ENCODE measurements at regions not wholly inside any gene's neighbourhood (a gene's known extent, or its start where the extent isn't known, plus 50 kb on each side); places are given as distances from the start of the nearest gene placed in this dataset.
"Not testable (repeated sequence)": the region's sequence is repeated elsewhere in the genome, so short reads cannot be mapped to it uniquely, and the experiment has no call there.

- DNase-seq (ENCODE audit: low read depth in 2 of 2, low spot score in 1 of 2) = no peak
Measured at GRCh38 chr3:174538151-174538550, 321.0 kb upstream of the NAALADL2 start.

GRCh38 chr3:174540116-174540908, 318.8 kb upstream of the NAALADL2 start:
- no peak for DNase-seq (ENCODE audit: low read depth in 2 of 2, low spot score in 1 of 2)

DNA sequence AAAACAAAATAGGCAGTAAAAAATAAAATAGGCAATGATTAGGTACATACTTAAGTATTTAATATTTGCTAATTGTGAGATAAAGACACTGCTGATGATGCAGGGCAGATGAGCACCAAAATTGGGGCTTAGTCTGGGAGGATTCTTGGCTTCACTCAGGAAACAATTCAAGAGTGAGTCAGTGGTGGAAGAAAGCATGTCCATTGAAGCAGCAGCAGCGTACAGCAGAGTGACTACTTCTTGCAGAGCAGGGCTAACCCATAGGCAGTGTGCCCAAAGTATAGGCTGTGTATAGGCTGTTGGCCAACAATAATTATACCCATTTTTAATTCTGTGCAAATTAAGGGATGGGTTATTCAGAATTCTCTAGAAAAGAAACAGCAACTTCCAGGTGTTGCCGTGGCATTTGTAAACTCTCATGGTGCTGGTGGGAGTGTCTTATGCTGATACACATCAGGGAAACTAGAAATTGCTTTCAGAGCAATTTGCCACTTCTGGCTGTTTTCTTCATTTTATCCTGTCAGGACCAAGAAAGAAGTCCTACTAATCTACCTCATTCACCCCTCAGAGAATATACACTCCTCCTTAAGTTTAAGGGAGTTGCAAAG, 317.3 kb upstream of the NAALADL2 start:
- no peak for DNase-seq (ENCODE audit: low read depth in 2 of 2, low spot score in 1 of 2)

DNA sequence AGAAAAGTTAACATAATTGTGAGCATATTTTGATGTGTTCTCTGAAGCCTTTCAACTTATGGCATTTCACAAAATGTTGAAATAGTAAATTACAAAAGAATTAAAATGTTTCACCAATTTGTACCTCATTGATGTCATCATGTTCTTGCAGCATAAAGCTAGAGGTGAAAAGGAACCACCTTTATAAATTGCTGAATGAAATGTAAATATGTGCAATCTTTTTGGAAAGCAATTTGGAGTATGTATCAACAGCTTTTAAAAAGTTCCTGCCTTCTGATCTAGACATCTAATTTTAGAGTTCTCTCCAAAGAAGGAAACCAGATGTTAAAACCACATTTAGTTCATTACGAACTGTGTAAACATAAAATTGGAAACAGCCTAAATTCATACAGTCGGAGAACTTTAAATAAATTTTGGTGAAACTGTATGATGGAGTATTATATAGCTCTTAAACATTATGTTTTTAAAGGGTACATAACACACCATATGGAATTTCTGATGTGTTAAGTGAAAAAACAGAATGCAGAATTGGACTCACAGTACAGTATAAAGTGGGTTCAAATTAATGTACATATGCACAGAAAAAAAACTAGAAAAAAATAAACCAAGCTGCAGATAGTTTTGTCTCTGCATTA, 311.2 kb upstream of the NAALADL2 start:
- DNase-seq (ENCODE audit: low read depth in 2 of 2, low spot score in 1 of 2) = no peak

- DNase-seq (ENCODE audit: low read depth in 2 of 2, low spot score in 1 of 2) = no peak
Measured at GRCh38 chr3:174548841-174549623, 310.1 kb upstream of the NAALADL2 start.

GRCh38 chr3:174581558-174581957, 277.6 kb upstream of the NAALADL2 start:
- DNase-seq (ENCODE audit: low read depth in 2 of 2, low spot score in 1 of 2) = no peak

- DNase-seq (ENCODE audit: low read depth in 2 of 2, low spot score in 1 of 2) = no peak
Measured at GRCh38 chr3:174583396-174583795, 275.7 kb upstream of the NAALADL2 start.

DNA sequence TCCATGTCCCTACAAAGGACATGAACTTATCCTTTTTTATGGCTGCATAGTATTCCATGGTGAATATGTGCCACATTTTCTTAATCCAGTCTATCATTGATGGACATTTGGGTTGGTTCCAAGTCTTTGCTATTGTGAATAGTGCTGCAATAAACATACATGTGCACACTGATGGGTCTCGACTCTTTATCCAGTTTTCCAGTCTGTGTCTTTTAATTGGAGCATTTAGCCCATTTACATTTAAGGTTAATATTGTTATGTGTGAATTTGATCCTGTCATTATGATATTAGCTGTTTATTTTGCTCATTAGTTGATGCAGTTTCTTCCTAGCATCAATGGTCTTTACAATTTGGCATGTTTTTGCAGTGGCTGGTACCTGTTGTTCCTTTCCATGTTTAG, 272.0 kb upstream of the NAALADL2 start:
- DNase-seq (ENCODE audit: low read depth in 2 of 2, low spot score in 1 of 2) = not testable (repeated sequence)

- no peak for DNase-seq (ENCODE audit: low read depth in 2 of 2, low spot score in 1 of 2)
Measured at GRCh38 chr3:174596447-174596982, 262.6 kb upstream of the NAALADL2 start.

- no peak for DNase-seq (ENCODE audit: low read depth in 2 of 2, low spot score in 1 of 2)
Measured at GRCh38 chr3:174598885-174599439, 260.2 kb upstream of the NAALADL2 start.

- DNase-seq (ENCODE audit: low read depth in 2 of 2, low spot score in 1 of 2) = no peak
Measured at GRCh38 chr3:174613173-174613572, 246.0 kb upstream of the NAALADL2 start.

DNA sequence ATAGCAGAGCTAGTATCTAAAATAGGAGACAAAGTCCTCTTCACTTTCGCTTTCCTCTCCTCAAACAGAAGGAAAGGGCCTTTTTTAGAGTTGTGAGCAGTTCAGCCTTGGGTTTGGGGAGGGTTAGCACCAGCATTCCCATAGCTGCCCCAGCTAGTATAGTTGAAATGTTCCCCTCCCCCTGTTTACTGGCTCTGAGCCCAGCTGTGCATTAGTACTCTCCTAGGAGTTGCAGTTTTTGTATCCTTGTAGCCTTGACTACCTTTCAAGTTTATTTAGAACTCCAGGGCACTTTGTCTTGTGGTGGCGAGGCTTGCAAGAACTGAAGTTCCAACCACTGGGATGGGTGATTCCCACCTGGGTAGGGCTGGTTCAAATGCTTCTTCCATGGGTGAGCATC, 245.1 kb upstream of the NAALADL2 start:
- DNase-seq (ENCODE audit: low read depth in 2 of 2, low spot score in 1 of 2) = no peak

DNA sequence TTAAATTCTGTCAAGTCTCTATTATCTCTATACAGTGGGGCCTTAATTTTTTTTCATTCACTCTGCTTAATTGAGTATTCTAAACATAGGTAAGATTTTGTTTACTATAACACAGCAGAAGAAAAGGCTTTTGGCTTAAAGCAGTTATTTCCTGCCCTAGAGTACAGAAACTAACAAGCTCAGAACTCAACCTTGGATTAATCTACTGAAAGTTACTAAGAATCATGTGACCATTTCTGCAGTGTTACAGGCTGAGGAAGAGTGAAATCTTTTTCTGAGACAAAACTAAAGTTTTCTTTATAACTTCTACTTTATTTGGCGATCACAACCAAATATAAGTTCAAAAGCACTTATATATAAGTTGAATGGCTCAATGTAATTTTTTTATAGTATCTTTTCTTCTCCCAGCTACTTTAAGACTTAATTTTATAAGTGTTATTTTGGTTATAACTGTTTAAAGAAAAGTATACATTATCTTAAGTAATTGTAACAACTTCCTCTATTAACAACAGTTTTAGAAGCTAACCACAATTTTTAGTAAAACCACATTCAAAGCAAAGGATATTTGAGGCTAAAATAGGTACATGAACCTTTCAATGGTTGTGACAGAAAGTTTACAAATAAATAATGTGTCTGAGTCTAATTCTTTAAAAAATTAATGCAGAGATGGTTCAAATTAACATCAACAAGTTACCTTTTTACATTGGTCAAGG, 240.6 kb upstream of the NAALADL2 start:
- no peak for DNase-seq (ENCODE audit: low read depth in 2 of 2, low spot score in 1 of 2)

DNA sequence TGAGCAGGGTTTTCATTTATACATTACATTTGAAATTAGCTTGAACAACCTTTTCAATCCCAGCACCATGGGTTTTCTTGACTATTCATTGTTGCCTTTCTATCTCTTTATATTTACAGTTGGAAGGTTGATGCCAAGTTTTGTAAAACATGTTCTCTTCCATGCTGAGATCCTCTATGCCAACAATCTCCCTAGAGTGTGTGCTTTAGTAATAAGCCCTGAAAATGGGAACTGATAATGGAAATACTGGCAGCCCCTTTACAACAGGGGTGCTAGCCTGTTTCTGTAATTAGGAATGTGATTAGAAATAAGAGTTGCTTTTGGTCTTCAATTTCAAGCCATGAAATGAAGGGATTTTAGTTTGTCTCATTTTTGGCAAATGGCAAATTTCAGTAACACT, 239.9 kb upstream of the NAALADL2 start:
- DNase-seq (ENCODE audit: low read depth in 2 of 2, low spot score in 1 of 2) = no peak

DNA sequence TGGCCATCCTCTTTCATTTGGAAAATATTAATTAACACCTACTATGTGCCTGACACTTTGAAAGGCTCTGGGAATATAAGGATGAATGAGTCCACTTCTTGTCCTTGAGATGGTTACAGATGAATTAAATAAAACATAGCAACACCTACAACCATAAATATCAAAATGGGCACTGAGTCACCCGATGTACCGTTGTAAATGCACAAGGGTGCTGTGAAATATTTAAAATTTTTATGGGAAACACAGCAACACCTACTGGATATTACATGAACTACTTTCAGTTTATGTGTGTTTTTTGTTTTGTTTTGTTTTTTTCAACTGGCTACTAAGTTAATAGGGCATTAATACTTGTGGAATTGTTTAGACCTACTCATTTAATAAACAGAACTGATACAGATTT, 239.0 kb upstream of the NAALADL2 start:
- no peak for DNase-seq (ENCODE audit: low read depth in 2 of 2, low spot score in 1 of 2)

DNA sequence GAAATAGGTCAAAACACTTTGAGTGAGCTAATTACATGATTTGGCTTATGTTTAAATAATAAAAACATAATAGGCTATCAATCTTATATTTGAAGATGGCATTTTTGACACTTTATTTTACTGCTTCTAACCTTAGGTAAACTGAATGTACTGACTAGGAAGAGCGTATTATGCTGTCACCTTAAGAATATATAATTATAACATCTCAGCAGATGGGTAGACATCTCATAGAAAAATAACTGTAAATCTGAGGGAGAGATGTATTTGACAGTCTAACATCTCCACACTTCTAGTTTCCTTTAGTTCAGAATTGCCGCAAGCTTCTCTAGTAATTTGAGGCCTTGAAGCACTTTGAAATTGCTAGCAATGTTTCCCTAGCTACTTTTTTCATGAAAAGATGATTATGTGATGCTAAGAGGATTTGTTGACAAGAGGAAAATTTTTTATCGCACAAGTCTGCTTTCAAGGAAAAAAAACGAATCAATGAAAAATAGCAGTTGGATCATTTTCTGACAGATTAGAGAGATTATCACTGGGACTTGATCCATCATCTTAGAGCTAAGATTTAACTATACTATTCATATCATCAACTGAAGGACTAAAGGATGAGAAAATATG, 238.2 kb upstream of the NAALADL2 start:
- DNase-seq (ENCODE audit: low read depth in 2 of 2, low spot score in 1 of 2) = no peak

DNA sequence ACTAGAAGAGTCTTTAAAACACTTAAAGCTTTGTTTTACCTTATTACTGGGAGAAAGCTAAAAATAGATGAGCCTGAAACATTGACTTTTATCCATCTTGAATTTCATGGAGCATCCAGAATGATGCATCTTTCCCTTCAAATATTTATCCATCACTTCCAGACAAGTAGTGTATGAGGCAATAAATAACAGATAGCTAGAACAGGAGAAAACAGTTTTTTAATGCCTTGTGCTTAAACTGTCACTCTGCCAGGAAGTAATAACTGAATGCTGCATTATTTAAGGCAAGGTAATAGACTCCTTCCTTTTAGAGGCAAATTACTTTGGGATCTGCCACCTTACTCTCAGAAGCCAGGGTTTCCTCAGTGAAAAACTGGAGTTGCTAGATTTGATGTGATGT, 225.8 kb upstream of the NAALADL2 start:
- DNase-seq (ENCODE audit: low read depth in 2 of 2, low spot score in 1 of 2) = no peak

DNA sequence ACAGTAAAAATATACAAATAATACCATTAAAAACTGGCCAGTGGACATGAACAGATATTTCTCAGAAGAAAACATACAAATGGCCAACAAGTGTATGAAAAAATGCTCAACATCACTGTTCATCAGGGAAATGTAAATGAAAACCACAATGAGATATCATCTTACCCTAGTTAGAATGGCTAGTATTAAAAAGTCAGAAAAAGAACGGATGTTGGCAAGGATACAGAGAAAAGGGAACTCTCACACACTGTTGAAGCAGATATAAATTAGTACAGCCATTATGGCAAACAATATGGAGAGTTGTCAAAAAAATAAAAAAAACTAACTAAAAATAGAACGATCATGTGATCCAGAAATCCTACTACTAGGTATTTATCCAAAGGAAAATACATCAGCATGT, 222.7 kb upstream of the NAALADL2 start:
- DNase-seq (ENCODE audit: low read depth in 2 of 2, low spot score in 1 of 2) = no peak

DNA sequence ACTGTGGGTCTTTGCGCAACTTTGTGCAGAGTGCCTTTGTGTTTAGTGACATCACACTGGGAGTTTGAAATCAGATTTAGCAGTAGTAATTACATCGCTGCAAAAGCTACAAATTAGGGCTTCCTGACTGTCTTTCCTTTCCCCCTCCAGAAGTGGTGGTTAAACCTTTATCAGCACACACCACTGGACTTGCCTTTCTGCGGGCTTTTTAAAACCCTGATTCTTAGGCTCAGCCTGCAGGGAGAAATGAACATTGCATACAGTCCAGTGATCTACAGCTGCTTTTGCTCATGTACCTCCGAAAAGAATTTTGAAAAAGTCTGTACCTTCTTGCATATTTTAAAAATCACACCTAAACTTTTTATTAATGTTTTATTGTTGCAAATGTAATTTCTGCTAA, 219.7 kb upstream of the NAALADL2 start:
- no peak for DNase-seq (ENCODE audit: low read depth in 2 of 2, low spot score in 1 of 2)

DNA sequence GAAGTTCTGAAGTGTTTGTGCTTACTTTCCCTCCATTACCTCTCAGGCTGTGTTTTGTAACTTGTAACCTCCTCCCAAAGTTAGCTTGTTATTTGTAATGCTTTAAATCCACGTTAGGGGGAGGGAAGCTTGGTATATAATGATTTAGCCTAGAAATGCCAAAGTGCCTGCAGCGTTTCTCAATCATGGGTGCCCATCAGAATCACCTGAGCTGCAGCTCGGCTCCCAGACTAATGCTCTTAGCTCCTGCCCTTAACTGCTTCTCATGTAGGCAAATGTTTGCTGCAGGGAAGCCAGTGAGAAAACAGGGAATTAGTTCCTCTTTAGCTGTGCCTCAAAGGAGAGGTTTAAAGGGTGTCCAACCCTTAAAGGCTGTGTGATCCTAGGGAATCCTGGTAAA, 219.2 kb upstream of the NAALADL2 start:
- no peak for DNase-seq (ENCODE audit: low read depth in 2 of 2, low spot score in 1 of 2)
